Cardiac muscle cell (in vitro differentiated cells and primary cell): ENCODE measurements at regions not wholly inside any gene's neighbourhood (a gene's known extent, or its start where the extent isn't known, plus 50 kb on each side); places are given as distances from the start of the nearest gene placed in this dataset.

Experiments
- DNase-seq, 2 donors: peaks; one replicate each; pipeline versions ENCODE4 v3.0.0 to v3.0.0-alpha.2; 2010 to 2017; ENCODE audit warnings: low read depth in 1 of 2, low spot score in 1 of 2
- H3K27ac ChIP-seq: fragments of 200-600 bp; sonication (generic); 2 replicates; pipeline ENCODE4 v1.5.1; 2016
- H3K27me3 ChIP-seq: fragments of 200-600 bp; sonication (generic); 2 replicates; pipeline ENCODE4 v1.6.0; 2016; ENCODE audit warnings: control low read depth
- H3K36me3 ChIP-seq: fragments of 200-600 bp; sonication (generic); 2 replicates; pipeline ENCODE4 v1.5.1; 2016; ENCODE audit warnings: control low read depth
- H3K4me1 ChIP-seq: fragments of 200-600 bp; sonication (generic); 2 replicates; pipeline ENCODE4 v1.8.1; 2017; ENCODE audit warnings: low read depth, mild to moderate bottlenecking, mixed run types
- H3K4me3 ChIP-seq: fragments of 200-600 bp; sonication (generic); 2 replicates; pipeline ENCODE4 v1.5.1; 2016; ENCODE audit warnings: mild to moderate bottlenecking
- H3K9me3 ChIP-seq: fragments of 200-600 bp; sonication (generic); 2 replicates; pipeline ENCODE4 v1.5.1; 2017; ENCODE audit warnings: low read depth, mild to moderate bottlenecking, control low read depth
- TF ChIP-seq, protein P1 (sequence below): IDR thresholded peaks from 2 replicates; pipeline ENCODE4 v1.5.1; 2012; ENCODE audit warnings: low read depth, mild to moderate bottlenecking, low read length

GRCh38 chr4:23149815-23150214 lies 457.1 kb downstream of the GBA3 start:
- Histone ChIP-seq H3K36me3 (no peaks in the 10 kb centered on the region), H3K4me1 (peaks cover 7% of the 10 kb centered on the region), H3K27me3 (no peaks in the 10 kb centered on the region), H3K27ac (no peak overlapping the region), H3K4me3 (no peak overlapping the region), H3K9me3 (no peaks in the 10 kb centered on the region)
- TF ChIP-seq, protein P1, sequence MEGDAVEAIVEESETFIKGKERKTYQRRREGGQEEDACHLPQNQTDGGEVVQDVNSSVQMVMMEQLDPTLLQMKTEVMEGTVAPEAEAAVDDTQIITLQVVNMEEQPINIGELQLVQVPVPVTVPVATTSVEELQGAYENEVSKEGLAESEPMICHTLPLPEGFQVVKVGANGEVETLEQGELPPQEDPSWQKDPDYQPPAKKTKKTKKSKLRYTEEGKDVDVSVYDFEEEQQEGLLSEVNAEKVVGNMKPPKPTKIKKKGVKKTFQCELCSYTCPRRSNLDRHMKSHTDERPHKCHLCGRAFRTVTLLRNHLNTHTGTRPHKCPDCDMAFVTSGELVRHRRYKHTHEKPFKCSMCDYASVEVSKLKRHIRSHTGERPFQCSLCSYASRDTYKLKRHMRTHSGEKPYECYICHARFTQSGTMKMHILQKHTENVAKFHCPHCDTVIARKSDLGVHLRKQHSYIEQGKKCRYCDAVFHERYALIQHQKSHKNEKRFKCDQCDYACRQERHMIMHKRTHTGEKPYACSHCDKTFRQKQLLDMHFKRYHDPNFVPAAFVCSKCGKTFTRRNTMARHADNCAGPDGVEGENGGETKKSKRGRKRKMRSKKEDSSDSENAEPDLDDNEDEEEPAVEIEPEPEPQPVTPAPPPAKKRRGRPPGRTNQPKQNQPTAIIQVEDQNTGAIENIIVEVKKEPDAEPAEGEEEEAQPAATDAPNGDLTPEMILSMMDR: no peak
- no peak for DNase-seq

DNA sequence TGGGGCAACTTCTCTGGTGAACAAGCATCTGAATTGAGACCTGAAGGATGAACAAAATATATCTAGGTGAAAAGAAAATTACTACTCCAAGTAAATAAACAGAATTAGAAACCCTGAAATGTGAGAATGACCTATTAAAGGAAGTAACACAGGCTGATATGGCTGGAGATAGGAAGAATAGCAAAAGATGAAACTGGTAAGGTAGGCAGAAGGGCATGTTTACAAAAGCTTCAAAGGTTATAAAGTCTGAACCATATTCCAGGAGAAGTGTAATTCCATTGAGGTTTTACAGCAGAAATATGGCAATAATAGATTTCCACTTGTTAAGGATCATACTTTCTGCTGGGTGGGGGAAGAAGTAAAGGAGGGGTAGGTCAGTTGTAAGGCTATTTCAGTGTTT lies 452.0 kb downstream of the GBA3 start:
- Histone ChIP-seq H3K36me3 (no peaks in the 10 kb centered on the region), H3K4me1 (peaks cover 7% of the 10 kb centered on the region), H3K4me3 (no peak overlapping the region), H3K9me3 (no peaks in the 10 kb centered on the region), H3K27ac (no peak overlapping the region), H3K27me3 (no peaks in the 10 kb centered on the region)
- TF ChIP-seq, protein P1: no peak
- no peak for DNase-seq

GRCh38 chr4:23135792-23136645 lies 443.3 kb downstream of the GBA3 start:
- Histone ChIP-seq H3K4me1 (no peaks in the 10 kb centered on the region), H3K9me3 (no peaks in the 10 kb centered on the region), H3K27me3 (no peaks in the 10 kb centered on the region), H3K27ac (no peak overlapping the region), H3K36me3 (no peaks in the 10 kb centered on the region), H3K4me3 (no peak overlapping the region)
- TF ChIP-seq, protein P1: peak; percentile 78
- DNase-seq: peak; percentile 60 to 79

- Histone ChIP-seq H3K27me3 (no peaks in the 10 kb centered on the region), H3K9me3 (no peaks in the 10 kb centered on the region), H3K36me3 (no peaks in the 10 kb centered on the region), H3K4me1 (no peaks in the 10 kb centered on the region), H3K27ac (no peak overlapping the region), H3K4me3 (no peak overlapping the region)
- TF ChIP-seq, protein P1: no peak
- no peak for DNase-seq
Measured at GRCh38 chr4:23134331-23134730, 441.6 kb downstream of the GBA3 start.

- no peak overlapping the region for H3K27ac ChIP-seq
- no peak for DNase-seq
- H3K4me3 ChIP-seq: no peak overlapping the region
- no peaks in the 10 kb centered on the region for H3K36me3 ChIP-seq
- no peaks in the 10 kb centered on the region for H3K27me3 ChIP-seq
- TF ChIP-seq, protein P1: no peak
- no peaks in the 10 kb centered on the region for H3K9me3 ChIP-seq
- H3K4me1 ChIP-seq: no peaks in the 10 kb centered on the region
Measured at GRCh38 chr4:23130845-23131244, 438.1 kb downstream of the GBA3 start.
